ENCODE measurements at regions not wholly inside any gene's neighbourhood (a gene's known extent, or its start where the extent isn't known, plus 50 kb on each side); places are given as distances from the start of the nearest gene placed in this dataset.

GRCh38 chr12:67173258-67173657 lies 95.9 kb upstream of the CAND1 start:
- Histone ChIP-seq H3K4me2 (ENCODE audit: low read length) (no peak overlapping the region), H3K36me3 (ENCODE audit: insufficient read depth, low read length) (no peaks in the 10 kb centered on the region), H3K9me3 (ENCODE audit: low read length) (no peaks in the 10 kb centered on the region), H3K4me3 (ENCODE audit: low read length) (no peak overlapping the region), H3K9ac (ENCODE audit: low read length) (no peak overlapping the region), H3K79me2 (replicated peaks; ENCODE audit: insufficient read depth, low read length) (no peaks in the 10 kb centered on the region), H4K20me1 (ENCODE audit: insufficient read depth) (no peaks in the 10 kb centered on the region), H3K27me3 (ENCODE audit: insufficient read depth, low read depth, low read length) (no peaks in the 10 kb centered on the region), H3K9me2 (ENCODE audit: insufficient read depth, low read length) (no peaks in the 10 kb centered on the region), H3F3A (ENCODE audit: insufficient read depth, low read length, poor library complexity, severe bottlenecking) (no peaks in the 10 kb centered on the region), H2AFZ (ENCODE audit: low read depth, low read length) (no peak overlapping the region), H3K27ac (ENCODE audit: low read length) (no peak overlapping the region)
- TF ChIP-seq RAD21 (conservative IDR thresholded peaks at IDR 0.05), result no peak
- TF ChIP-seq MXI1 (conservative IDR thresholded peaks at IDR 0.05; ENCODE audit: poor library complexity, severe bottlenecking), result no peak
- TF ChIP-seq REST (IDR thresholded peaks at IDR 0.05; ENCODE audit: borderline replicate concordance), result no peak
- TF ChIP-seq EZH2 (IDR thresholded peaks at IDR 0.05; ENCODE audit: borderline replicate concordance, insufficient read depth, low read length, poor library complexity, severe bottlenecking), result no peak
- no peak for TF ChIP-seq POLR2AphosphoS5 (IDR thresholded peaks at IDR 0.05)
- TF ChIP-seq TAF1 (IDR thresholded peaks at IDR 0.05; ENCODE audit: low read depth), result no peak
- TF ChIP-seq CTCF (IDR thresholded peaks at IDR 0.05; ENCODE audit: poor library complexity, severe bottlenecking), result no peak

- Histone ChIP-seq H3K27me3 (ENCODE audit: insufficient read depth, low read depth, low read length) (no peaks in the 10 kb centered on the region), H2AFZ (ENCODE audit: low read depth, low read length) (no peak overlapping the region), H3K4me3 (ENCODE audit: low read length) (no peak overlapping the region), H3K9ac (ENCODE audit: low read length) (no peak overlapping the region), H4K20me1 (ENCODE audit: insufficient read depth) (no peaks in the 10 kb centered on the region), H3K4me2 (ENCODE audit: low read length) (no peak overlapping the region), H3K27ac (ENCODE audit: low read length) (no peak overlapping the region), H3K36me3 (ENCODE audit: insufficient read depth, low read length) (no peaks in the 10 kb centered on the region), H3F3A (ENCODE audit: insufficient read depth, low read length, poor library complexity, severe bottlenecking) (no peaks in the 10 kb centered on the region), H3K9me2 (ENCODE audit: insufficient read depth, low read length) (no peaks in the 10 kb centered on the region), H3K79me2 (replicated peaks; ENCODE audit: insufficient read depth, low read length) (no peaks in the 10 kb centered on the region), H3K9me3 (ENCODE audit: low read length) (no peaks in the 10 kb centered on the region)
- TF ChIP-seq POLR2AphosphoS5 (IDR thresholded peaks at IDR 0.05) (no peak), REST (IDR thresholded peaks at IDR 0.05; ENCODE audit: borderline replicate concordance) (no peak)
These were observed 86.6 kb upstream of the CAND1 start for GRCh38 chr12:67182551-67182950.
